Fibroblast of skin of scalp (primary cell): ENCODE measurements at regions not wholly inside any gene's neighbourhood (a gene's known extent, or its start where the extent isn't known, plus 50 kb on each side); places are given as distances from the start of the nearest gene placed in this dataset.
A peak's percentile ranks its signal among the peaks of the same experiment; 100 is the strongest.
"Not testable (repeated sequence)": the region's sequence is repeated elsewhere in the genome, so short reads cannot be mapped to it uniquely, and the experiment has no call there.

Experiments
- DNase-seq: peaks from one replicate; pipeline ENCODE4 v3.0.0-alpha.2; 2013

DNA sequence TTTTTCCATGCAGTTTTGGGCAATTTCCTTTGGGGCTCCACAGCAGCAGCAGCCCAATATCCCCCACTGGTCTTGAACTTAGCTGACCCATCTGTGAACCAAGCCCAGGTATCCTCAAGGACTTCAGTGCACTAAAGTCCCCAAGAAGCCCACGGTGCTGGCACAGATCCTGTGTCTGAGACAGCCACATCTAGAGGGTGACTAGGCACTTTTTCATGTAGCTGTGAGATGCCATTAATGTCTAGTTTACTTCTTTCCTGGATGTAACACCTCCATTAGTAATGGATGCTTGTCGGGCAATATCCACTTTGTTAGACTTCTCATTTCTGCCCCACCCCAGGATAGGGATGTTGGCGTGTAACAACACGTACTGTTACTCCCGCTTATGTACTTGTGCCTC, 117.9 kb downstream of the GPCPD1 start:
- no peak for DNase-seq

DNA sequence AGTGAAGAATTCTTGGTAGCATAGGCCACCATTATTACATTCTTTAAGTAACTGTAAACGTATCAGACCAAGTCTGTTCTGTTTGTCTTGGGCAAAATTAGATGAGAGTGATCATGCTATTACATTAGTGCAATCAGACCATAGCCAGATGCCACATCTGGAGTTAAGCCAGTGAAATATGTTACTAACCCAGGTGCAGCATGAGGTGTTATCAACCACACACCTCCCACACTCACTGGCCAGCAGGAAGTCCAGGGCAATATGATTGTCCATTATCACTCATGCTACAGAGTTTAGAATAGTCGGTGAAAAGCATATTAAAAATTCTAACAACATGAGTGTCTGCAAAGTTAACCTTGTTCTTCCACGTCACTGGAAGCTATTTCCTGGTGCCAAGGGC, 119.4 kb downstream of the GPCPD1 start:
- no peak for DNase-seq

DNA sequence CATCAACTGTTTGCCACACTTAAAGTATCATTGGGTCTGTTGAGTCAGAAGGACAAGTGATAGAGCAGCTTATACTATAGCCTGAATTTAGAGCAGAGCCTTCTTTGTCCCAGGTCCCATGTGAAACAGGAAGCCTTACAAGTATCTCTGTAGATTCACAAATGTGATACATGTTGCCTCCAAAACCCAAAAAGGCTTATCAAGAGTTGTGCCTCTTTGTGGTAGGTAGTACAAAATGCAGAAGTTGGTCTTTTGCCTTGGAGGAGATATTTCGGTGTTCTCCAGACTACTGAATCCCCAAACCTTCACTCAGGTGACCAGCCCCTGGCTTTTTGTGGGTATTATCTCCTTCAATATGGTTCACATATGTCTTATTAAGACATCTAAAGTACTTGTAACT, 121.2 kb downstream of the GPCPD1 start:
- DNase-seq: no peak

DNA sequence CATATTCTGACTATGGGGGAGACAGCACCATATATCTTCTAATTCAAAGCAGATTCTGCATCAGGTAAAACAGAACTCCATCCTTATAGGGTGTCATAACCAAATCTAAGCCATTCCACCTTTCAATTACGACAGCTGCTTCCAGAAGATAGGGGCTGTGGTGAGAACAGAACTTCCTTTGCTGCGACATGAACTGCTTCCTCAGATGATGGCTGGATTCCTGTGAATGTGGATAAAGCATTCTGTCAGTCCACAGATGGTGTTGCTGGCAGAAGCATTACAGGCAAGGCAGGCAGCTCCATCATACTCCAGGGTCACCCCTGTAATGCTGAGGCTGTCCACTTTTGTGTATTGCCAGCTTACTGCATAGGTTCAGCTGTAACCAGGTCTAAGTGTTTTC, 122.0 kb downstream of the GPCPD1 start:
- DNase-seq: no peak

DNA sequence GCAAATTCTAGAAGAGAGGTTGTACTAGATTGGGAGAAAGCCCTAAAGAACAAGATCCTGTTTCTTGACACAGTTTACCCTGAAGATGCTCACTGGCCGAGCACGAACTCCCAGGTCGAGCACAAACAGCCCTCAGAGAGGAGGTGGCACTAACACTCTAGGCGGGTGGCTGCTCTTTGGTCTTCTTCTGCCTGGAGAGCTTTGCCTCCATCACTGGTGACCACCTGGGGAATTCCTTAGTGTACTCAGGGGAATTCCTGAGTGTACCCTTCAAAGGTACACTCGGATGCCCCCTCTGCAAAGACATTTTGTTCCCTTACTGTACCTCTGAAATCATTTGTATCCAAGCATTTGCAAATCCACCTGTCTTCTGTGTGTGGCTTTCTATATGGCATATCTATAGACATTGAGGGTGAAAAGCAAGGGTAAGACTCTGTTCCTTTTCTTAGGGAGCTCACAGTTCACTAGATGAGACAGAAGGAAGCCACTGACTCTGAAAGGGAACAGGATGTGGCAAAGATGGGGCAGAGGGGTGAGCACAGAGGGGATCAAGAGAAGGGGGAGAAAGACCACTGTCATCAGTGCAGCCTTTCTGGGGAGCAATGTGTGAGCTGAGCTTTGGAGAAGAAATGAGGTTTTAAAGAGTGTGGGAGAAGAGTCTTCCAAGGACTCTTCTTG, 124.3 kb downstream of the GPCPD1 start:
- no peak for DNase-seq

DNA sequence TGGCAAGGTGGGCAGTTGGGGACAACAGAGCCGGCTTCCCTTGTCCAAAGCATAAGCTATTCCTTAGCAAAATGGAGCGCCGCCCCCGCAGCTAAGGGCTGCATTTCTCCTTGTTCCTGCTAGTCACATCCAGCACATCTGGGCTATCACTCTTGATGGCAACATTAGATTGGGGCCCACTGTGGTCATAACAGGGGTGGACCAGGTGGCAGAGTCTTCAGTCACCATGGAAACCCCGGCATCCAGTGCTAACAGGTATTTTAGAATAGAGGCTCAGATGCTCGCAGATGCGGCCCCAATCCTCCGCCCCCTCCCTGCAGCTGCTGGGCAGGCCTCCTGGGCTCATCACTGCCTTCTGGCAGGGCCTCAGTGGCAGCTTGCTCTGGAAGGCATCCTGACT, 125.9 kb downstream of the GPCPD1 start:
- no peak for DNase-seq

DNA sequence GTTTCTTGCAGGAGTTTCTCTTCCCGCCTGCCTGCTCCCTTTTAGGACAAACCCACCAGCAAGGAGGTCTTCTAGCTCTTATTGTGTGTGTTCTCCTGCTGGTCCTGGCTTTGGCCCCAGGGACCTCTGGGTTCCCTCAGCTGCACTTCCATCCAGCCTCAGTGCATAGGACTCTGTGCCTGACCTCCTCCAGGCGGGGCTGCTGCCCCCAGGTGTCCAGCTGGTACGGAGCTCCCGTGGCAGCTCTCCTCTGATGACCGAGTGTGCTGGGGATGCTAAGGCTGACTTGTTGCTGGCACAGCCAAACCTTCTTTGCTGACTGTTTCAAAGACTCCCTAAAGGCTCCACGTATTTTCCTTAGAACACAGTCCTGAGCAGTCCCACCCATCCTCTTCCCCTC, 126.5 kb downstream of the GPCPD1 start:
- no peak for DNase-seq

DNA sequence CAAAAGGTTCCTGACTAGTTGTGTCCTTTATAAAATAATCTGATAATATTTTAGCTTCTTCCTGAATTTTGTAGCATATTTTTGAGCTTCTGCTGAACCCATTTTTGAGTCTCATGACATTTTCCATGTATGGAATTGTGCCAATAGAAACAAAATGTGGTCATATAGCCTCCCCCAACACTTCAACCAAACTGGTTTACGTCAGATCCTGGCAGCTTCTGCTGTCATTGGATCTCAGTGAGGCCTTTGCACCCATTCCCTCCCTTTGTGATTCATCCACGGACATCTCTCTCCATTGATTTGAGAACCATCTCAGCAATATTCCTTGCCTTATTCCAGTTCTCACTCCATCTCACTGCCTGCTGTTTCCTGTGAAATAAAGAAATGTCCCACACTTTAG, 128.0 kb downstream of the GPCPD1 start:
- DNase-seq: peak; percentile 1

DNA sequence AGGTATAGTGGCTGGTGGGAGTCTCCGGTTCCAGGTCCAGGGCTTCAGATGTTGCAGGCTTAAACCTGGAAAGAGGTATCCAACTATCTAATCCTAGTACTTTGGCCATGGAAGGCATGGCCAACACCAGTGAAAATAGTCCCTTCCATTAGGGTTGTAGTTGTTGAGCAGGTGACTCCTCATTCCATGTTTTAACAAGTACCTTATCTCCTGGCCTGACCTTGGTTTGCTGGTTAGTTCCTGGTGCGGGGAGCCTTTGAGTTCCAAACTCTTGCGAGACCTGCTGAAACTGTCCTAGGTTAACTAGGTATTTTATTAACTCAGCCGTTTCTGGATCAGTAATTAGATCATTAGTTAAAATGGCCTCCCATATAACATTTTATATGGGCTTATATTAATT, 128.9 kb downstream of the GPCPD1 start:
- DNase-seq: no peak

DNA sequence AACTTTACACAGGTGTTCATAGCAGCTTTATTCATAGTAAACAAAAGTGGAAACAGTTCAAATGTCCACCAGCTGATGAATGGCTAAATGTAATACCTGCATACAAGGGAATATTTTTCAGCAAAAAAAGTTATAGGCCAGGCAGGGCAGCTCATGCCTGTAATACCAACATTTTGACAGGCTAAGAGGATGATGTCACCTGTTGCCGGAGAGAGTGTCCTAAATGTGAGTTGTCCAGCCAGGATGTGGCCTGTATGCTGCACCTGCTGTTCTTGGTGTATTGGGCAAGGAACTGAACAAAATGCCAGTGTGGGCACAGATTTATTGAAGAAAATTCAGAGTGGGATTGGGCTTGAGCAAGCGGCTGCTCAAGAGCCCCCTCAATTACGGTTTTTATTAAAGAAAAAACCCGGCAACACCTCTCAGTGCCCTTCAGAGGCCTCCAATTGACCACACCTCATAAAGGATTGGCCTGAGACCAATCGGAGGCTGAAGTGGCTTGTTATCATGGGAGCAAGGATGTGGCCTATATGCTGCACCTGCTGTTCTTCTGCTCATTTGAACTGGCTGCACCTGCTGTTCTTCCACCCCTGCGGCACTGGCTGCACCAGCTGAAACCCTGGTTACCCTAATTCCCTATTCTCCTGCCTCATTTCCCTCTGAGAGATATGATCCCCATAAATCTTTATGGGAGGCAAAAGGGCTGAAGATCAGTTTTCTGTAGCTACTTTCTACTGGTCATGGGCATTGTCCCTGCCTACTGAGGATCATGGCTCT, 129.8 kb downstream of the GPCPD1 start:
- no peak for DNase-seq

DNA sequence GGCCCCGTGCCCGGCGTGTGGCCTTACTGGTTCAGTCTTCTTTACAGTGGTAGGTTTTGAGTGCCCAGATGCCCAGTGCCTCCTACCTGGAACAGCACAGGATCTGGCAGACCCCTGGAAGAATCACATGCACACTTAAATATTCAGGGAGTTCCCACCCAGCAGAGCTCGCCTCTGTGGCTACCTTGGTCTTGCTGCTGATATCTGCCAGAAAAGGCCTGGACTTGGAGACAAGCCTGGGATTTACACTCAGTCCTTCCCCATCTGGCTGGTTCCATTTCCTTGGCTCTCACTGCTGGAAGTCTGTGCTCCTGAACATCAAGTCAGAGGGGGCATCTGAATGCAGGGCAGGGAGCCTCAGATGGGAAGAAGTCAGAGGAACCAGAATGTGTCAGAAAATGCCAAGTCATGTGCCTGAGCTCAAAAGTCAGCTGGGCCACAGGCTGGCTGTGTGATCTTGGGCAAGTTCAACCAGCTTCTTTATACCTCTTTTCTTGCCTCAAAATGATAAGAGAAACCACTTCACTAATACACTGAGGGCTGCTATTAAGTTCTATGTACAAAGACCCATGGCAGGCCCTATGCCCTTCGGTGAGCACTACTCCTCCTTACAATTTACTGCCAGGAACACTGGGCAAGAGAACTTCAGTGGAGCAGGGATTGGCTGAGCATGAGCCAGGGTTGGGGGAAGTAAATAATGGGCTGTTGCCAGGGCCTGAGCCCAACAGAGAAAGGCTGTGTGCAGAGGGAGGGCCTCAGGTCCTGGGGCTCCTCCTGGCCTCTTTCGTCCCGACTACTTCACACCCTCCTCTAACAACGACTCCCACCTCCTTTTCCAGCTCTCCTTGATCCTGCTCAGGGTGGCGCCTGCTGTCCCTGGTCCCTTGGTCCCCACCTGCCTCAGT, 135.9 kb downstream of the GPCPD1 start:
- no peak for DNase-seq

DNA sequence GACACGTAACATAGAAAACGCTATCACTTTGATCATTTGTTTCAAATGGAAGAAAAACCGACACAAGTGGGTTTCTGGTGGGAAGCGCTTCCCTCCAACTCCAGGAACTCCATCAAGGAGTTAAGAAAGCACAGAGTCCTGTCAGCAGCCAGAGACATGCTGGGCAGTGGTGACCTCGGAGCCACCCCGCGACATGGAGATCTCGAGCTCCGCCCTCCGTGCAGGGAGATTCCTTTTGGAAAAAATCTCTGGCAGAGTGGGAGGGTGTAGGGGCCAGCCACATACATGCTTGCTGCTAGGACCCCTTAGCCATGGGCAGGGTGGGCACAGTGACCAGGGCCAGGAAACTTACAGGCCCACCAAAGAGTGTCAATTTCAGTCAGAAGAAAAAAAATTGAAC, 138.9 kb downstream of the GPCPD1 start:
- DNase-seq: not testable (repeated sequence)

DNA sequence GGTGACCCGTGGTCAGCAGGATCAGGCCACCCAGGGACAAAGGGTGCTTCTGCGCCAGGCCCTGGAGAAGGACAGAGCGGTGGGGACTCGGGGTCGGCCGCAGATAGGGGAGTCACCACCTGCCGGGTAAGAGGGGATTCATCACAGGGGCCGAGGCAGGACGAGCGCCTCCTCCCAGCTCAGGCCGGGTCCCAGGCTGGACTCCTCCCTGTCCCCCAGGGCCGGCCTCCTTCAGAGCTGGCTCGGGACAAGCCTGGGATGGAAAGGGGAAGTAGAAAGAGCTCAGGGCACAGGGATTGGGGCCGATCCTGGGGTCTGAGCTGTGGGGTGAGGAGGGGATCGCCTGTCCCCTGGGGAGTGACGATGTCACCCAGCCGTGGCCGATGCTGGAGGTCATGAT, 139.4 kb downstream of the GPCPD1 start:
- no peak for DNase-seq

DNA sequence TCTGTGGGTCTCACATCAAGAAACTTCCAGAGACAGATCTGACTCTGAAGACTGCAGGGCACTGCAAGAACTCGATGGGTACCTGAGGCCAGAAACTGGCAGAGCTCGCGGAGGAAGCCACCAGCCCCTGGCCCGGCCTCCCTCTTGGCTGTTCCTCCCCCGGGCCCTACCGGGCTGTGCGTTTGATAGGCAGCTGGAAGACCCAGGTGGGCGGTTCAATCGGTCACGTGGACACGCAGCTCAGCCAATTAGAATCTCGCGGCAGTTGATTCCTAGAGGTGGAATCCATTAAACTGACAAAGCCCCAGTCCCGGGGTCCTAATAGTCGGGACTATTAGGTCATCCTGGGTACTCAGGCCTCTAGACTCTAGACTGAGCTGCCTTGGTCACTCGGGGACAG, 139.9 kb downstream of the GPCPD1 start:
- no peak for DNase-seq

DNA sequence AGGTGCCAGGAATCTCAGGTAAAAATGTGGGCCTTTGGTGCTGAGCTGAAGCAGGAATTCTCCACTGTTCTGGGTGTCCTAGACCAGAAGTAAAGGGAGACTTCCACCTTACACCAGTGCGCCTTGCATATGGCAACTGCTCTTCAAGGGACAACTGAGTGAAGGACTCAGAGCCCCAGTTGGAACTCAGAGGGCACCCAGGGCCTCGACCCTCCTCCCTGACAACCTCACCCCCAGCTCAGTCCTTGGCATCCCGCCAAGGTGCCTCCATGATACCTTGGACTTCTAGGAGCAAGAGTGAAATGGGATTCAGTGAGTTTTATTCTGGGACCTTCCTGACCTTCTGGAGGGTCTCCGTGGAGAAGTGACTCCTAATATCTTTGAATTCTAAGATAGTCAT, 140.3 kb downstream of the GPCPD1 start:
- no peak for DNase-seq

DNA sequence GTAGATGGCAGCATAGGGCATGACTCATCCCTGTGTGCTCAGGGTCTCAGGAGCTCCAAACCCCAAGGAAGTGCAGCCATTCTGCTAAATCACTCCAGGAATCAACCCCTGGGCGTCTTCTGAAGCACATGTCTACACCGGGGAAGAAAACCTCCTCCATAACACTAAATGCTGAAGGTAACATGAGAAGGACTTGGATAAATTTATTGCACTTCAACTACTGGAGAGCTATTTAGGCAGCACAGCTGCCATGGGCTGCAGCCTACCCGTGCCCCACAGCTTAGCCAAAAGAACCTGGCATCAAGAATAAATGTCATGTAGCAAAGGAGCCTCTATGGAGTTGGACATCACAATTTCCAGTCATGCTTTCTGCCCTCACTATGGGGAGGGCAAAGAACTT, 141.7 kb downstream of the GPCPD1 start:
- DNase-seq: no peak

DNA sequence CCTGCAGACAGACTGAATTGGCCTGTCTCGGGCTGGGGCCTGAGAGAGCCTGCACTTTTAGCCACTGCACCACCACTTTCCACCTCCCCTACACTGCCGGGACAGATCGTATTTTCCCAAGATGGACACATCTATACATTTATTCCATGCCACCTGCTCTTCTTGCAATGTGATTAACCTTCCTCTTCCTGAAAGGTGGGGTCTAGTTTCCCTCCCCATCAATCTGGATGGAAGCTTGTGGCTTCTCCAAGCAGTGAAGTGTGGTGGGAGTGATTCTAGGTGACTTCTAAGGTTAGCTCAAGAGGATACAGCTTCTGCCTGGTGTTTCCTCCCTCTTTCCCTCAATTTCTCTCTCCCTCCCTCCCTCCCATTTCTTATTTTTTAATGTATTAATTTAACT, 143.7 kb downstream of the GPCPD1 start:
- no peak for DNase-seq

DNA sequence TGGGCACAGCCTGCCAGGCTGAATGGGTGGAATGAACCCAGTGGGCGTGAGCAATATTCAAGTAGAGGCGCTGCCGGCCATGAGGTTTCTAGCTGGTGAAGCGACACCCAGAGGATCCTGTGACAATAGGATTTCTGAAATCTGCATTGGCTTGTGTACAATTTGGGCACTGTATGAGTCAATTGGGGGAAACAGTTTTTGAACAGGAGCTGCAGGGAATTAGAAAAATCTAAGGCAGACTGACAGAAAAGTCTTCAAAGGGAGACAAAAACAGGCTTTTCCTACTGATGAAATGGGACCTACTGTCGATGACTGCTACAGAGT, 145.2 kb downstream of the GPCPD1 start:
- DNase-seq: no peak

DNA sequence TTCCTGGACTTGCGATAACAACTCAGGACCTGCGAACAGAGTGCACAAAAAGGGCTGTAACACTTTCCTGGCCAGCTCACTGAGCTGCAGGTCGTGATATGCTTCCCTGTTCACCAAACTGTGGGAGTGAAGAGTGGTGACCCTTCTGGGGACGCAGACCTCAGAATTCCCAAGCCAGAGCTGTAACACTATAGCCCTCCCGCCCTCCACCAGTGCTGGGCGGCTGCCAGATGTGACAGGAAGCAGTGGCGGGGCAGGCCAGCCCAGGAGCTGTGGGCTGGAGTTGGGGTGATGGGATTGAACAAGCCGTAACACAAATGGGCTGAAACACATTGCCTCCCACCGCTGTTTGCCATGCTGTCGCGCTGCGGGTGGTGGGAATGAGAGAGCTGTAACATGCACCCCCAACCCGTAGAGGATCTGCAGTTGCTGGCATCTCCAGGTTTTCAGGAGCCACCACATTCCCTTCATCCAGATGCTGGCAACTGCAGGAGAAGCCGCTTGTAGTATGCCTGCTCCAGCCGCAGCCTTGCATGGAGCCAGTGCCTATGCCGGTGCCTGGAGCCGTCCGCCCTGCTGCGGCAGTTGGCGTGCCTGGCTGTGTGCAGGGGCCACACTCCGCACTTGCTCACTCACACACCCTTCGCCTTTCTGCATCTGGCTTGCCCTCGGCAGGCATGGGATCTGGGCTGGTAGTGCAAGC, 145.8 kb downstream of the GPCPD1 start:
- DNase-seq: no peak

DNA sequence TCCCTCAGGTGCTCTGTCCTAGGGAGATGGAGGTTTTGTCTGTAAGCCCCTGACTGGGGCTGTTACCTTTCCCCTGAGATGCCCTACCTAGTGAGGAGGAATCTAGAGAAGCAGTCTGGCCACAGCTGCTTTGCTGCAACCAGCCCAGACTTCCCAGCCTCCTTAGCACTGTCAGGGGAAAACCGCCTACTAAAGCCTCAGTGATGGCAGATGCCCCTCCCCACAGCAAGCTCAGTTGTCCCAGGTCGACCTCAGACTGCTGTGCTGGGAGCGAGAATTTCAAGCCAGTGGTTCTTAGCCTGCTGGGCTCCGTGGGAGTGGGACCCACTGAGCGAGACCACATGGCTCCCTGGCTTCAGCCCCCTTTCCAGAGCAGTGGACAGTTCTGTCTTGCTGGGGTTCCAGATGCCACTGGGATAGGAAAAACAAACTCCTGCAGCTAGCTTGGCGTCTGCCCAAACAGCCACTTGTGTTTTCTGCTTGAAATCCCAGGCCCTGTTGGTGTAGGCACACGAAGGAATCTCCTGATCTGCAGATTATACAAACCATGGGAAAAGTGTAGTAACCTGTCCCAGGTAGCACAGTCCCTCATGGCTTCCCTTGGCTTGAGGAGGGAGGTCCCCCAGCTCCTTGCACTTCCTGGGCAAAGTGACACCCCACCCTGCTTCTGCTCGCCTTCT, 146.4 kb upstream of the PROKR2 start:
- DNase-seq: no peak

DNA sequence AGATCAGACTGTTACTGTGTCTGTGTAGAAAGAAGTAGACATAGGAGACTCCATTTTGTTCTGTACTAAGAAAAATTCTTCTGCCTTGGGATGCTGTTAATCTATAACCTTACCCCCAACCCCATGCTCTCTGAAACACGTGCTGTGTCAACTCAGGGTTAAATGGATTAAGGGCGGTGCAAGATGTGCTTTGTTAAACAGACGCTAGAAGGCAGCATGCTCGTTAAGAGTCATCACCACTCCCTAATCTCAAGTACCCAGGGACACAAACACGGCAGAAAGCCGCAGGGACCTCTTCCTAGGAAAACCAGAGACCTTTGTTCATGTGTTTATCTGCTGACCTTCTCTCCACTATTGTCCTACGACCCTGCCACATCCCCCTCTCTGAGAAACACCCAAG, 137.0 kb upstream of the PROKR2 start:
- DNase-seq: not testable (repeated sequence)

DNA sequence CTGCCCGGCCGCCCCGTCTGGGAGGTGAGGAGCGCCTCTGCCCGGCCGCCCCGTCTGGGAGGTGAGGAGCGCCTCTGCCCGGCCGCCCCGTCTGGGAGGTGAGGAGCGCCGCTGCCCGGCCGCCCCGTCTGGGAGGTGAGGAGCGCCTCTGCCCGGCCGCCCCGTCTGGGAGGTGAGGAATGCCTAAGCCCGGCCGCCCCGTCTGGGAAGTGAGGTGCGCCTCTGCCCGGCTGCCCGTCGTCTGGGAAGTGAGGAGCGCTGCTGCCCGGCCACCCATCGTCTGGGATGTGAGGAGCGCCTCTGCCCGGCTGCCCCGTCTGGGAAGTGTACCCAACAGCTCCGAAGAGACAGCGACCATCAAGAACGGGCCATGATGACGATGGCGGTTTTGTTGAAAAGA, 136.6 kb upstream of the PROKR2 start:
- DNase-seq: not testable (repeated sequence)
